ENCODE measurements at regions not wholly inside any gene's neighbourhood (a gene's known extent, or its start where the extent isn't known, plus 50 kb on each side); places are given as distances from the start of the nearest gene placed in this dataset.

- TF ChIP-seq, protein P1, sequence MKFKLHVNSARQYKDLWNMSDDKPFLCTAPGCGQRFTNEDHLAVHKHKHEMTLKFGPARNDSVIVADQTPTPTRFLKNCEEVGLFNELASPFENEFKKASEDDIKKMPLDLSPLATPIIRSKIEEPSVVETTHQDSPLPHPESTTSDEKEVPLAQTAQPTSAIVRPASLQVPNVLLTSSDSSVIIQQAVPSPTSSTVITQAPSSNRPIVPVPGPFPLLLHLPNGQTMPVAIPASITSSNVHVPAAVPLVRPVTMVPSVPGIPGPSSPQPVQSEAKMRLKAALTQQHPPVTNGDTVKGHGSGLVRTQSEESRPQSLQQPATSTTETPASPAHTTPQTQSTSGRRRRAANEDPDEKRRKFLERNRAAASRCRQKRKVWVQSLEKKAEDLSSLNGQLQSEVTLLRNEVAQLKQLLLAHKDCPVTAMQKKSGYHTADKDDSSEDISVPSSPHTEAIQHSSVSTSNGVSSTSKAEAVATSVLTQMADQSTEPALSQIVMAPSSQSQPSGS (IDR thresholded peaks at IDR 0.05; ENCODE audit: low read length): no peak
- TF ChIP-seq, protein P2, sequence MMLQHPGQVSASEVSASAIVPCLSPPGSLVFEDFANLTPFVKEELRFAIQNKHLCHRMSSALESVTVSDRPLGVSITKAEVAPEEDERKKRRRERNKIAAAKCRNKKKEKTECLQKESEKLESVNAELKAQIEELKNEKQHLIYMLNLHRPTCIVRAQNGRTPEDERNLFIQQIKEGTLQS (IDR thresholded peaks at IDR 0.05; ENCODE audit: borderline replicate concordance, extremely low read depth, low read depth, low read length): no peak
- TF ChIP-seq PAX8 (IDR thresholded peaks at IDR 0.05) (no peak), E2F4 (IDR thresholded peaks at IDR 0.05; ENCODE audit: low read depth, low read length) (no peak), IRF4 (IDR thresholded peaks at IDR 0.05; ENCODE audit: low read depth, low read length) (no peak), BCL11A (IDR thresholded peaks at IDR 0.05; ENCODE audit: low read depth, low read length) (no peak)
Measured at GRCh38 chr15:61381501-61381900, 152.4 kb upstream of the RORA start (continued).

DNA sequence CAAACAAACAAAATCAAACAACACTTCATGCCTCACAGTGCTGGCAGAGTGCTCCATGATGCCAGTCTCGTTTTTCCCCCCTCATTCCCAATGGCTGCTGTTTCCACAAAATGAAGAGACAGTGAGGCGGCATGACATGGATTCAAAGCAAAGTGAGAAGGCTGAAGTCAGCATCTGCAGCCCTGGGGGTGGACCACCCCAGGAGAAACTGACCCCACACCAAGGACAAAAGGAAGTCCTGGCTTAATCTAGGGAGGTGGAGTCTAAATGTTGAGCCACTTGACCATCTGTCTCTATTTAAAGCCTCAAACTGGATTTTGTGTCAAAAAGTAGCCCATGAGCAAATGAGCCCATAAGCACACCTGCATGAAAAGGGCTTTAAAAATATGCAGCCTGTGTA, 151.2 kb upstream of the RORA start:
- no TSS peak for BruUV-seq (replicated peaks)
- 23% methylated on average over 2 of the region's 2 CpGs for WGBS (ENCODE audit: insufficient coverage, insufficient replicate concordance, low lambda C conversion rate, missing lambda C conversion rate)
- ChIA-PET RAD21 (ENCODE audit: unreplicated experiment) (no interaction called here), SMC1A (ENCODE audit: uncharacterized antibody, unreplicated experiment) (interaction anchor here (0.6 kb wide), 1 partner anchor 1484 kb away, joined by 3 read pairs; no protein-coding TSS in a partner anchor), POLR2A (no interaction called here), CTCF (no interaction called here)
- Histone ChIP-seq H3K4me3 (no peak overlapping the region), H3K4me1 (ENCODE audit: control insufficient read depth, insufficient read depth, low read length) (no peaks in the 10 kb centered on the region), H3K79me2 (ENCODE audit: control insufficient read depth, insufficient read depth, low read length) (no peaks in the 10 kb centered on the region), H2AFZ (ENCODE audit: control insufficient read depth, low read depth, low read length) (no peak overlapping the region), H3K36me3 (ENCODE audit: control insufficient read depth in 2 of 2, insufficient read depth in 2 of 2, low read length in 1 of 2) (no peaks in the 10 kb centered on the region), H3K27ac (ENCODE audit: control insufficient read depth, insufficient read depth) (no peak overlapping the region), H3K4me2 (ENCODE audit: control insufficient read depth, insufficient read depth) (no peak overlapping the region), H3K9me3 (replicated peaks; ENCODE audit: control insufficient read depth, insufficient read depth, low read length) (no peaks in the 10 kb centered on the region), H3K27me3 (replicated peaks in 1 of 2; ENCODE audit: control insufficient read depth in 2 of 2, insufficient read depth in 2 of 2, low read length in 1 of 2) (no peaks in the 10 kb centered on the region; a peak in 1 of 4 replicates), H4K20me1 (ENCODE audit: control insufficient read depth, insufficient read depth) (no peaks in the 10 kb centered on the region), H3K9ac (ENCODE audit: control insufficient read depth, insufficient read depth, low read length) (no peak overlapping the region)
- FAIRE-seq (no peak), DNase-seq (ENCODE audit: low read depth, low spot score) (no peak), ATAC-seq (no peak)
- in situ Hi-C loops (cut with MboI): no loop called here
- intact Hi-C loops (cut with micrococcal nuclease; ENCODE audit: unreplicated experiment): no loop called here
- TF ChIP-seq RELA (IDR thresholded peaks at IDR 0.05; ENCODE audit: borderline replicate concordance, partially characterized antibody) (no peak), CEBPZ (IDR thresholded peaks at IDR 0.05; ENCODE audit: low read depth, low read length) (no peak), HSF1 (IDR thresholded peaks at IDR 0.05; ENCODE audit: low read depth, low read length) (no peak), JUND (IDR thresholded peaks at IDR 0.05; ENCODE audit: low read depth, low read length) (no peak), CREM (IDR thresholded peaks at IDR 0.05; ENCODE audit: low read depth) (no peak), HDAC6 (IDR thresholded peaks at IDR 0.05; ENCODE audit: unreplicated experiment) (no peak), GATAD2B (conservative IDR thresholded peaks at IDR 0.05; ENCODE audit: low read depth) (no peak), ZBED1 (IDR thresholded peaks at IDR 0.05; ENCODE audit: borderline replicate concordance) (no peak), ZZZ3 (IDR thresholded peaks at IDR 0.05; ENCODE audit: control insufficient read depth, insufficient read length, low read depth) (no peak)
- TF ChIP-seq, protein P2 (IDR thresholded peaks at IDR 0.05; ENCODE audit: borderline replicate concordance, extremely low read depth, low read depth, low read length): no peak
